ENCODE measurements at regions not wholly inside any gene's neighbourhood (a gene's known extent, or its start where the extent isn't known, plus 50 kb on each side); places are given as distances from the start of the nearest gene placed in this dataset.
"Not testable (repeated sequence)": the region's sequence is repeated elsewhere in the genome, so short reads cannot be mapped to it uniquely, and the experiment has no call there.

GRCh38 chr5:91241460-91241859 is 141.7 kb downstream of the ARRDC3 start:
- TF ChIP-seq CTCF (IDR thresholded peaks at IDR 0.05; ENCODE audit: low read depth, low read length); EZH2phosphoT487 (IDR thresholded peaks at IDR 0.05; ENCODE audit: low read depth): not testable (repeated sequence)

All from OCI-LY3 (cell line).